ENCODE measurements at regions not wholly inside any gene's neighbourhood (a gene's known extent, or its start where the extent isn't known, plus 50 kb on each side); places are given as distances from the start of the nearest gene placed in this dataset.

DNA sequence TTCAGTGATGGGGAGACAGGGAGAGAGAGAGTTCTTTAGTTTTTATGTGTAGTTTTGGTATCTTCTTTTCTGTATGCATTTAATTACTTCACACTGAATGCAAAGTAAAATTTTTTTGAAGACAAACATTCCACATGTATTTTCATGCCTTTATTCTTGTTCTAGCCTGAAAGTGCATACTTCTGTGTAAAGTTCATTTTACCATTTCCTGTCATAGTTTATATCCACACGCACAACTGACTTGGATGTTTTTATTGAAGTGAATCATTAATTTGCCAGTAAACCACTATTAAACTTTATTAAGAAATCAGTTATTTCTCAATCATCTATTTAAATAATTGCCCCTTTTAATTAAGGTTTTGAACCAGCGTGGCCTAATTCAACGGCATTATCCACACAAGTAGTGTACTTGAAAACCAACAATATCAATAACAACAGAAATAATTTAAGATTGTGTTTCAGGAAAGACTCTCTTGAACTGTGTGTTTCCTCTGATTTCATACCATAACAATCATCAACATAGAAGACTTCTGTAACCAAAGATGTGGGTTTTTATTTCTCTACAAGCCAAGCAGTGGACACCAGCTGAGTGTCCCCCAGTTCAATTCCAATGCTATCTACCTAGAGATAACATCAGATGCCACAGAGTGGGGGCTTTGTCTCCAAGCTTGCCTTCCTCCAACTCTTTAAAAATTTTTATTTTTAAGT is 512.7 kb upstream of the JAG1 start:
- no peak overlapping the region for H3K4me3 Mint-ChIP-seq
- H3K27ac Mint-ChIP-seq, result no peak overlapping the region
- no peaks in the 10 kb centered on the region for H3K27me3 Mint-ChIP-seq (ENCODE audit: low read depth)
- H3K9me3 Mint-ChIP-seq, result peaks cover 22% of the 10 kb centered on the region
- H3K4me1 Mint-ChIP-seq, result peaks cover under 1% of the 10 kb centered on the region
- no peaks in the 10 kb centered on the region for H3K36me3 Mint-ChIP-seq (ENCODE audit: low read depth)
- TF ChIP-seq, protein P1, sequence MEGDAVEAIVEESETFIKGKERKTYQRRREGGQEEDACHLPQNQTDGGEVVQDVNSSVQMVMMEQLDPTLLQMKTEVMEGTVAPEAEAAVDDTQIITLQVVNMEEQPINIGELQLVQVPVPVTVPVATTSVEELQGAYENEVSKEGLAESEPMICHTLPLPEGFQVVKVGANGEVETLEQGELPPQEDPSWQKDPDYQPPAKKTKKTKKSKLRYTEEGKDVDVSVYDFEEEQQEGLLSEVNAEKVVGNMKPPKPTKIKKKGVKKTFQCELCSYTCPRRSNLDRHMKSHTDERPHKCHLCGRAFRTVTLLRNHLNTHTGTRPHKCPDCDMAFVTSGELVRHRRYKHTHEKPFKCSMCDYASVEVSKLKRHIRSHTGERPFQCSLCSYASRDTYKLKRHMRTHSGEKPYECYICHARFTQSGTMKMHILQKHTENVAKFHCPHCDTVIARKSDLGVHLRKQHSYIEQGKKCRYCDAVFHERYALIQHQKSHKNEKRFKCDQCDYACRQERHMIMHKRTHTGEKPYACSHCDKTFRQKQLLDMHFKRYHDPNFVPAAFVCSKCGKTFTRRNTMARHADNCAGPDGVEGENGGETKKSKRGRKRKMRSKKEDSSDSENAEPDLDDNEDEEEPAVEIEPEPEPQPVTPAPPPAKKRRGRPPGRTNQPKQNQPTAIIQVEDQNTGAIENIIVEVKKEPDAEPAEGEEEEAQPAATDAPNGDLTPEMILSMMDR (IDR thresholded peaks at IDR 0.05; ENCODE audit: unreplicated experiment in 3 of 3), result no peak

DNA sequence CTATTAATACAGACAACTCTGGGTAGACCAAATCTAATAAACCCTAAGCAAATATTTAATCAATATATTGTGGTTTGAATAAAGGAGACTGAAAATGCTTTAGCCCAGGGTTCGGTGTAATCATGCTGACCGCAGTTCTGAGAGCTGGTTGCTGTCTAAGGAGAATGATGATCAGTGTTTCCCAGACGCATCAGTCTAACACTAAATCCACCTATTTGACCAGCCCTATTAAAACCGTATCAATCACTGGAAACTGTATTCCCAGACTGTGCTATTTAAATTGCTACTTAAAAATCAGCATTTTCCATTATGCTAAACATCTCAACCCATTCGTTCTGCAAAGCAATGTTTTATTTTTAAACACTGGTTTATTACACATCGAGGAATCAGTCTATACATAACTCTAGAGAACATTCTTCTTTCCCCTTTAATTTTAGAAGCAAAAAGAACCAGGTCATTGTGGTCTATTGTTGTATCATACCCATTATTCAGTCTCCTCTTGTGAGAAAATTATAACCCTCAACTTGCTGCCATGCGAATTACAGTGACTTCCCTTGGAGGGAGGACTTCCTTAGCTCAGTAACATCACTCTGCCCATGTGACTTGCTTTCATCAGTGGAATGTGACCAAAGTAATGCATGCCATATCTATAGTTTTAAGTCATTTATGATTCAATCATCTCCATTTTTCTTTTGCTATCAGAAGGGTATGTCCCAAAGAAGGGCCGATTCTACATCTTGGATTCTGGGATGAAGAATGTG is 515.2 kb upstream of the JAG1 start:
- H3K27ac Mint-ChIP-seq, result no peak overlapping the region
- no peak overlapping the region for H3K4me3 Mint-ChIP-seq
- peaks cover 9% of the 10 kb centered on the region for H3K4me1 Mint-ChIP-seq
- H3K9me3 Mint-ChIP-seq, result peaks cover 18% of the 10 kb centered on the region
- H3K36me3 Mint-ChIP-seq (ENCODE audit: low read depth), result no peaks in the 10 kb centered on the region
- no peaks in the 10 kb centered on the region for H3K27me3 Mint-ChIP-seq (ENCODE audit: low read depth)
- TF ChIP-seq, protein P1 (IDR thresholded peaks at IDR 0.05; ENCODE audit: unreplicated experiment in 3 of 3), result no peak

DNA sequence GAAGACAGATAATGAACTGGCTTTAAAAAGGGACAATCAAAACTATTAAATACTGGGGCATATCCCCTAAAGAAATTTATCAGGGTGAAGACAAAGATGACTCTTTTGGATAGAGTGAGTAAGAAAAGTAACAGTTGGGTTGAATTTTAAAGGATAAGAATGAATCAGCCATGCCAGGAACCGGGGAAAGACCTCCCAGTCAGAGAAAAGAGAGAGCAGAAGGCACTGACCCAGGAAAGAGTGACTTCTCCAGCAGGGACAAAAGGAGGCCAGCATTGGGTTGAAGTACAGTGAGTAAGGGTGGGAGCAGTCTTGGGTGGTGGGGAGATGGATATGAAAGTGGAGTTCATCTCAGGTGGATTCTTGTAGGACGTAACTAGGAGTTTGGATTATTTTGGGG is 516.9 kb upstream of the JAG1 start:
- H3K9me3 Mint-ChIP-seq, result peaks cover 7% of the 10 kb centered on the region
- TF ChIP-seq, protein P1 (IDR thresholded peaks at IDR 0.05; ENCODE audit: unreplicated experiment in 3 of 3), result no peak
- no peak overlapping the region for H3K27ac Mint-ChIP-seq
- H3K4me3 Mint-ChIP-seq, result peak overlapping the region in 1 of 3 experiments; percentile 1
- no peaks in the 10 kb centered on the region for H3K36me3 Mint-ChIP-seq (ENCODE audit: low read depth)
- H3K27me3 Mint-ChIP-seq (ENCODE audit: low read depth), result peaks cover 3% of the 10 kb centered on the region
- peaks cover 18% of the 10 kb centered on the region for H3K4me1 Mint-ChIP-seq

DNA sequence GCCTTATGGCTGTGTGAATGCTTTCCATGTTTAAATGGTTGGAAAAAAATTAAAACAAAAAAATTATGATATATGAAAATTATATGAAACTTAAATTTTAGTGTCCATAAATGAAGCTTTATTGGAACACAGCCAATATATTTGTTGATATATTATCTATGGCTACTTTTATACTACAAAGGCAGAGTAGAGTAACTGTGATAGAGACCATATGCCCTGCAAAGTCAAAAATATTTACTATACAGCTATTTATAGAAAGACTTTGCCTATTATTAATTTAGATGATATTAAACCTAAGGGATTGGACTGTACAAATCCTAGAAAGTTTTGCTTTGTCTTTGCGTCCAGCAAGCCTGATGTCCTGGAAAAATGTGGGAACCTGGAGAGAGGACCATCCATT is 518.3 kb upstream of the JAG1 start:
- H3K9me3 Mint-ChIP-seq, result peaks cover 4% of the 10 kb centered on the region
- peaks cover 7% of the 10 kb centered on the region for H3K27me3 Mint-ChIP-seq (ENCODE audit: low read depth)
- TF ChIP-seq, protein P1 (IDR thresholded peaks at IDR 0.05; ENCODE audit: unreplicated experiment in 3 of 3), result no peak
- H3K4me1 Mint-ChIP-seq, result peaks cover 25% of the 10 kb centered on the region
- peak overlapping the region; percentile 74 to 86 (median 81) for H3K27ac Mint-ChIP-seq
- H3K4me3 Mint-ChIP-seq, result no peak overlapping the region
- H3K36me3 Mint-ChIP-seq (ENCODE audit: low read depth), result no peaks in the 10 kb centered on the region

DNA sequence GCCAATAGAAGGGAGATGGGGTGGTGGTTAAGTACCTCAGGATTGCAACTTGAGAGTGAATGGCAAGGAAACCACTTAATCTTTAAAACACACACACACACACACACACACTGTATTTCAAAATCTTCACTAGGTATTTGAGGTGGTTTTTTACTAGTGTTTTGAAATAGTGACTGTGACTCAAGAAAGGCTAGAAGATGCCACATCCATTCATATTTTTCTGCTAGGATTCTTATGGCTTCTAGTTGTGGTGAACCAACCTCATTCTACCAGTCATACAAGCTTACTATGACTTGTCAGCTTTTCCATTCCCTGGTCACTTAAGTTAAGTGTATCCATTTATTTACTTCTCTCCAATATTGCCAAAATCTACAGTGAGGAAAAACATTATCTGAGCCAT is 519.4 kb upstream of the JAG1 start:
- Mint-ChIP-seq H3K27ac (no peak overlapping the region), H3K27me3 (ENCODE audit: low read depth) (peaks cover 7% of the 10 kb centered on the region), H3K36me3 (ENCODE audit: low read depth) (no peaks in the 10 kb centered on the region), H3K4me3 (no peak overlapping the region), H3K9me3 (peaks cover 2% of the 10 kb centered on the region), H3K4me1 (peaks cover 33% of the 10 kb centered on the region)
- TF ChIP-seq, protein P1 (IDR thresholded peaks at IDR 0.05; ENCODE audit: unreplicated experiment in 3 of 3), result no peak

Measured in nephron (organoid).